Hepatocyte (in vitro differentiated cells): ENCODE measurements at regions not wholly inside any gene's neighbourhood (a gene's known extent, or its start where the extent isn't known, plus 50 kb on each side); places are given as distances from the start of the nearest gene placed in this dataset.

Source experiments
- DNase-seq: peaks from one replicate; pipeline ENCODE4 v3.0.0-alpha.2; 2016; ENCODE audit warnings: low spot score
- H2AFZ ChIP-seq: fragments of 200-600 bp; sonication (generic); 2 replicates; pipeline ENCODE4 v1.6.0; 2016; ENCODE audit warnings: antibody characterized with exemption, mild to moderate bottlenecking
- H3K27ac ChIP-seq: fragments of 200-600 bp; sonication (generic); 2 replicates; pipeline ENCODE4 v1.5.1; 2016; ENCODE audit warnings: mild to moderate bottlenecking
- H3K27me3 ChIP-seq: fragments of 200-600 bp; sonication (generic); 2 replicates; pipeline ENCODE4 v1.6.1; 2016
- H3K36me3 ChIP-seq: fragments of 200-600 bp; sonication (generic); replicated peaks from 2 replicates; pipeline ENCODE4 v1.5.1; 2016; ENCODE audit warnings: low read depth; ENCODE audit not compliant: insufficient read depth
- H3K4me1 ChIP-seq: fragments of 200-600 bp; sonication (generic); 2 replicates; pipeline ENCODE4 v1.5.1; 2016; ENCODE audit warnings: mild to moderate bottlenecking, moderate library complexity; ENCODE audit not compliant: insufficient read depth
- H3K4me2 ChIP-seq: fragments of 200-600 bp; sonication (generic); 2 replicates; pipeline ENCODE4 v1.6.0; 2016
- H3K4me3 ChIP-seq: fragments of 200-600 bp; sonication (generic); 2 replicates; pipeline ENCODE4 v1.5.1; 2016; ENCODE audit warnings: mild to moderate bottlenecking
- H3K79me2 ChIP-seq: fragments of 200-600 bp; sonication (generic); 2 replicates; pipeline ENCODE4 v1.6.0; 2017; ENCODE audit warnings: mild to moderate bottlenecking
- H3K9me2 ChIP-seq: fragments of 200-600 bp; sonication (generic); replicated peaks from 2 replicates; pipeline ENCODE4 v1.6.0; 2017; ENCODE audit warnings: mild to moderate bottlenecking; ENCODE audit not compliant: insufficient read depth
- H3K9me3 ChIP-seq: fragments of 200-600 bp; sonication (generic); 2 replicates; pipeline ENCODE4 v1.5.1; 2016; ENCODE audit warnings: low read depth, mild to moderate bottlenecking
- H4K20me1 ChIP-seq: fragments of 200-600 bp; sonication (generic); 2 replicates; pipeline ENCODE4 v1.6.0; 2016; ENCODE audit warnings: mild to moderate bottlenecking; ENCODE audit not compliant: insufficient read depth, poor library complexity, severe bottlenecking
- EZH2 ChIP-seq: fragments of 200-600 bp; sonication (generic); IDR thresholded peaks from 2 replicates; pipeline ENCODE4 v1.6.1; 2016; ENCODE audit warnings: antibody characterized with exemption, mild to moderate bottlenecking, borderline replicate concordance
- EZH2phosphoT487 ChIP-seq: fragments of 200-600 bp; sonication (generic); IDR thresholded peaks from one replicate; pipeline ENCODE4 v1.6.1; 2018; ENCODE audit warnings: antibody characterized with exemption, mild to moderate bottlenecking, low read depth, moderate library complexity; ENCODE audit not compliant: unreplicated experiment, severe bottlenecking
- WGBS: methylation state at CpG from one replicate; pipeline ENCODE4 v1.1.6; 2016; ENCODE audit warnings: low lambda C conversion rate; ENCODE audit errors: missing lambda C conversion rate; 5-methylcytosine and 5-hydroxymethylcytosine counted together
- TF ChIP-seq, protein P1 (sequence below): fragments of 200-600 bp; sonication (generic); IDR thresholded peaks from 2 replicates; pipeline ENCODE4 v1.5.1; 2016; ENCODE audit warnings: antibody characterized with exemption, mild to moderate bottlenecking; ENCODE audit not compliant: poor library complexity

GRCh38 chr17:53496356-53496755 is 326.4 kb upstream of the KIF2B start:
- Histone ChIP-seq H3K79me2 (no peaks in the 10 kb centered on the region), H3K27me3 (no peaks in the 10 kb centered on the region), H4K20me1 (no peaks in the 10 kb centered on the region), H3K4me2 (no peak overlapping the region), H3K27ac (no peak overlapping the region), H3K36me3 (no peaks in the 10 kb centered on the region), H3K9me2 (no peaks in the 10 kb centered on the region), H3K9me3 (no peaks in the 10 kb centered on the region), H3K4me3 (no peak overlapping the region), H3K4me1 (no peaks in the 10 kb centered on the region), H2AFZ (no peak overlapping the region)
- 93% methylated on average over 1 of the region's 1 CpG for WGBS
- TF ChIP-seq EZH2 (no peak), EZH2phosphoT487 (no peak)
- TF ChIP-seq, protein P1, sequence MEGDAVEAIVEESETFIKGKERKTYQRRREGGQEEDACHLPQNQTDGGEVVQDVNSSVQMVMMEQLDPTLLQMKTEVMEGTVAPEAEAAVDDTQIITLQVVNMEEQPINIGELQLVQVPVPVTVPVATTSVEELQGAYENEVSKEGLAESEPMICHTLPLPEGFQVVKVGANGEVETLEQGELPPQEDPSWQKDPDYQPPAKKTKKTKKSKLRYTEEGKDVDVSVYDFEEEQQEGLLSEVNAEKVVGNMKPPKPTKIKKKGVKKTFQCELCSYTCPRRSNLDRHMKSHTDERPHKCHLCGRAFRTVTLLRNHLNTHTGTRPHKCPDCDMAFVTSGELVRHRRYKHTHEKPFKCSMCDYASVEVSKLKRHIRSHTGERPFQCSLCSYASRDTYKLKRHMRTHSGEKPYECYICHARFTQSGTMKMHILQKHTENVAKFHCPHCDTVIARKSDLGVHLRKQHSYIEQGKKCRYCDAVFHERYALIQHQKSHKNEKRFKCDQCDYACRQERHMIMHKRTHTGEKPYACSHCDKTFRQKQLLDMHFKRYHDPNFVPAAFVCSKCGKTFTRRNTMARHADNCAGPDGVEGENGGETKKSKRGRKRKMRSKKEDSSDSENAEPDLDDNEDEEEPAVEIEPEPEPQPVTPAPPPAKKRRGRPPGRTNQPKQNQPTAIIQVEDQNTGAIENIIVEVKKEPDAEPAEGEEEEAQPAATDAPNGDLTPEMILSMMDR, result no peak
- DNase-seq, result no peak

DNA sequence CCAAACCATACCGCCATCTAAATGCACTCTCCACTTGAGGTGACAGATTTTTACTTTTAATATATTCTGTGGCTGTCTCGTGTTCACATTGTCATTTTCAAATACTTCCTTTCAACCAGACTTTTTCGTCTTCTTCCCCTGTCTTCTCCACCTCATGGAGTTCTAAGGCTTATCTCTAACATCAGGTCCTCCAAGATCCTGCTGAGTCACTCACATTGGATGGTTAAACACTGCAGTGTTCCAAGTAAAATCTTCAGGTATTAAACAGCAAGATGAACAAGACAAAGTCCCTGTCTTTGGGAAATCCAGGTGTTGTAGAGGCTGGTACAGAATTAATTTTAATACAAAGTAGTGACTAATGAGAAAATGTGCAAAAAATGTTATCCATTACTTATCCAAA is 330.2 kb upstream of the KIF2B start:
- H3K9me2 ChIP-seq, result no peaks in the 10 kb centered on the region
- no peak for DNase-seq
- no peak overlapping the region for H2AFZ ChIP-seq
- no peaks in the 10 kb centered on the region for H3K9me3 ChIP-seq
- TF ChIP-seq, protein P1, result no peak
- TF ChIP-seq EZH2phosphoT487 (no peak), EZH2 (no peak)
- no peaks in the 10 kb centered on the region for H3K4me1 ChIP-seq
- WGBS, result 93% methylated on average over 3 of the region's 3 CpGs
- no peaks in the 10 kb centered on the region for H3K36me3 ChIP-seq
- no peaks in the 10 kb centered on the region for H3K79me2 ChIP-seq
- H3K4me2 ChIP-seq, result no peak overlapping the region
- H3K4me3 ChIP-seq, result no peak overlapping the region
- H3K27ac ChIP-seq, result no peak overlapping the region
- H3K27me3 ChIP-seq, result no peaks in the 10 kb centered on the region
- no peaks in the 10 kb centered on the region for H4K20me1 ChIP-seq

GRCh38 chr17:53490447-53490968 is 332.2 kb upstream of the KIF2B start:
- Histone ChIP-seq H3K9me2 (no peaks in the 10 kb centered on the region), H3K4me2 (no peak overlapping the region), H3K4me3 (no peak overlapping the region), H3K4me1 (no peaks in the 10 kb centered on the region), H2AFZ (no peak overlapping the region), H4K20me1 (no peaks in the 10 kb centered on the region), H3K36me3 (no peaks in the 10 kb centered on the region), H3K27ac (no peak overlapping the region), H3K79me2 (no peaks in the 10 kb centered on the region), H3K27me3 (no peaks in the 10 kb centered on the region), H3K9me3 (no peaks in the 10 kb centered on the region)
- no peak for DNase-seq
- TF ChIP-seq EZH2, result no peak
- no peak for TF ChIP-seq EZH2phosphoT487
- TF ChIP-seq, protein P1, result no peak

DNA sequence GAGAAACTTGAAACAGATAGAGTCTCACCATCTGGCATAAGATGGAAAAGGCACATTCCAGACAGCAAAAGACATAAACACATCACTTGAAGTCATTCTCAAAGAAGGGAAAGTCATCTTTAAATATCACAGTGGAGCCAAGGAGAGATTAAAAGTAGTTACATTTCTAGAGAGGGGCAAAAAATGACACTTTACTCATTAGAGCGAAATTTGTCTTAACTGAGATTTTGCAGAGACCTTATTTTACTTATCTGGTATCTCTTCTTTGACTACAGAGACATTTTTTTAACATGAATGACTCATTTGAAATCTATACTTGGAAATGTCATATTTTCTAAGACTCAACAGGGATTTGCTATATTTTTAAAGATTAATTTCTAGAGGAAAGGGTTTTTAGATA is 339.0 kb upstream of the KIF2B start:
- DNase-seq, result no peak
- H3K27me3 ChIP-seq, result no peaks in the 10 kb centered on the region
- H4K20me1 ChIP-seq, result no peaks in the 10 kb centered on the region
- H3K9me3 ChIP-seq, result no peaks in the 10 kb centered on the region
- H3K4me1 ChIP-seq, result no peaks in the 10 kb centered on the region
- no peak overlapping the region for H3K27ac ChIP-seq
- H2AFZ ChIP-seq, result no peak overlapping the region
- 70% methylated on average over 1 of the region's 1 CpG for WGBS
- no peak overlapping the region for H3K4me3 ChIP-seq
- H3K36me3 ChIP-seq, result no peaks in the 10 kb centered on the region
- no peak for TF ChIP-seq EZH2
- no peak for TF ChIP-seq EZH2phosphoT487
- TF ChIP-seq, protein P1, result no peak
- no peaks in the 10 kb centered on the region for H3K9me2 ChIP-seq
- no peaks in the 10 kb centered on the region for H3K79me2 ChIP-seq
- no peak overlapping the region for H3K4me2 ChIP-seq
